Fibroblast of lung (primary cell): ENCODE measurements at regions not wholly inside any gene's neighbourhood (a gene's known extent, or its start where the extent isn't known, plus 50 kb on each side); places are given as distances from the start of the nearest gene placed in this dataset.

ENCODE experiments used
- DNase-seq, 2 donors: peaks; one replicate each; pipeline versions ENCODE4 v3.0.0 to v3.0.0-alpha.2; 2010; ENCODE audit warnings: low read depth in 2 of 2
- H2AFZ ChIP-seq: 2 replicates; pipeline ENCODE4 v1.5.1; 2012; ENCODE audit warnings: low read length, control low read depth, inconsistent platforms
- H3K27ac ChIP-seq: 2 replicates; pipeline ENCODE4 v1.5.1; 2011; ENCODE audit warnings: low read length, control low read depth; ENCODE audit not compliant: insufficient read depth
- H3K27me3 ChIP-seq: 2 replicates; pipeline ENCODE4 v1.5.1; 2011; ENCODE audit warnings: mild to moderate bottlenecking, low read length; ENCODE audit not compliant: control insufficient read depth, insufficient read depth
- H3K36me3 ChIP-seq: 2 replicates; pipeline ENCODE4 v1.5.1; 2011; ENCODE audit warnings: low read length; ENCODE audit not compliant: control insufficient read depth, insufficient read depth
- H3K4me1 ChIP-seq: 2 replicates; pipeline ENCODE4 v1.5.1; 2011; ENCODE audit warnings: low read length; ENCODE audit not compliant: control insufficient read depth, insufficient read depth; ENCODE audit errors: extremely low read depth
- H3K4me2 ChIP-seq: 2 replicates; pipeline ENCODE4 v1.5.1; 2011; ENCODE audit warnings: low read length, control low read depth; ENCODE audit not compliant: insufficient read depth; ENCODE audit errors: extremely low read depth
- H3K4me3 ChIP-seq, 4 experiments: fragments of 200-600 bp in 1 of 4; sonication (generic) in 1 of 4; replicated peaks in 1 of 4; 2 replicates each; pipeline ENCODE4 v1.5.1; 2011 to 2016; ENCODE audit warnings: low read length in 4 of 4, low read depth in 3 of 4, mild to moderate bottlenecking in 3 of 4, control low read depth in 2 of 4, inconsistent platforms in 1 of 4, mixed read lengths in 1 of 4; ENCODE audit not compliant: insufficient read depth in 1 of 4; ENCODE audit errors: control extremely low read depth in 1 of 4
- H3K79me2 ChIP-seq: 2 replicates; pipeline ENCODE4 v1.5.1; 2012; ENCODE audit warnings: mild to moderate bottlenecking, low read length, inconsistent platforms; ENCODE audit not compliant: control insufficient read depth, insufficient read depth
- H3K9ac ChIP-seq: 2 replicates; pipeline ENCODE4 v1.5.1; 2011; ENCODE audit warnings: mild to moderate bottlenecking, low read length, control low read depth; ENCODE audit not compliant: insufficient read depth
- H3K9me3 ChIP-seq: 2 replicates; pipeline ENCODE4 v1.5.1; 2012; ENCODE audit warnings: low read depth, low read length; ENCODE audit not compliant: control insufficient read depth, insufficient read depth
- H4K20me1 ChIP-seq: 2 replicates; pipeline ENCODE4 v1.5.1; 2011; ENCODE audit warnings: low read length; ENCODE audit not compliant: control insufficient read depth, insufficient read depth; ENCODE audit errors: extremely low read depth
- CTCF ChIP-seq, 2 donors: IDR thresholded peaks in 1 of 2; conservative IDR thresholded peaks in 1 of 2; 1 replicate in 1 of 2; 2 replicates in 1 of 2; pipeline ENCODE4 v1.5.1; 2011 to 2012; ENCODE audit warnings: low read length in 2 of 2, control low read depth in 1 of 2, inconsistent platforms in 1 of 2, low read depth in 1 of 2, mild to moderate bottlenecking in 1 of 2
- EZH2 ChIP-seq: IDR thresholded peaks from 2 replicates; pipeline ENCODE4 v1.5.1; 2012; ENCODE audit warnings: low read length, control low read depth, mild to moderate bottlenecking; ENCODE audit errors: missing control alignments

GRCh38 chr10:118237930-118238329, 104.2 kb downstream of the FAM204A start:
- Histone ChIP-seq H3K9me3 (no peaks in the 10 kb centered on the region), H3K9ac (no peak overlapping the region), H3K27me3 (peaks cover 4% of the 10 kb centered on the region), H3K4me1 (no peaks in the 10 kb centered on the region), H3K4me2 (no peak overlapping the region), H3K36me3 (no peaks in the 10 kb centered on the region), H2AFZ (no peak overlapping the region), H3K4me3 (no peak overlapping the region), H3K79me2 (no peaks in the 10 kb centered on the region), H3K27ac (no peak overlapping the region), H4K20me1 (no peaks in the 10 kb centered on the region)
- TF ChIP-seq CTCF (conservative IDR thresholded peaks at IDR 0.05 in 1 of 2, IDR thresholded peaks at IDR 0.05 in 1 of 2; ENCODE audit: low read depth in 1 of 2, low read length in 2 of 2) (no peak), EZH2 (no peak)
- no peak for DNase-seq

- no peaks in the 10 kb centered on the region for H3K36me3 ChIP-seq
- H3K27me3 ChIP-seq = no peaks in the 10 kb centered on the region
- H3K4me1 ChIP-seq = no peaks in the 10 kb centered on the region
- no peak overlapping the region for H3K27ac ChIP-seq
- DNase-seq = no peak
- no peak overlapping the region for H2AFZ ChIP-seq
- no peaks in the 10 kb centered on the region for H3K9me3 ChIP-seq
- H3K4me2 ChIP-seq = no peak overlapping the region
- no peak overlapping the region for H3K4me3 ChIP-seq
- TF ChIP-seq EZH2 (no peak), CTCF (conservative IDR thresholded peaks at IDR 0.05 in 1 of 2, IDR thresholded peaks at IDR 0.05 in 1 of 2; ENCODE audit: low read depth in 1 of 2, low read length in 2 of 2) (no peak)
- no peak overlapping the region for H3K9ac ChIP-seq
- no peaks in the 10 kb centered on the region for H4K20me1 ChIP-seq
- no peaks in the 10 kb centered on the region for H3K79me2 ChIP-seq
Measured at GRCh38 chr10:118234683-118235082, 107.4 kb downstream of the FAM204A start.

GRCh38 chr10:118220346-118220850, 121.7 kb downstream of the FAM204A start:
- H3K27ac ChIP-seq = no peak overlapping the region
- DNase-seq = no peak
- no peaks in the 10 kb centered on the region for H3K27me3 ChIP-seq
- H3K36me3 ChIP-seq = no peaks in the 10 kb centered on the region
- no peaks in the 10 kb centered on the region for H3K79me2 ChIP-seq
- H4K20me1 ChIP-seq = no peaks in the 10 kb centered on the region
- no peak overlapping the region for H3K4me3 ChIP-seq
- H3K4me2 ChIP-seq = no peak overlapping the region
- H3K9me3 ChIP-seq = no peaks in the 10 kb centered on the region
- no peak overlapping the region for H3K9ac ChIP-seq
- TF ChIP-seq CTCF (conservative IDR thresholded peaks at IDR 0.05 in 1 of 2, IDR thresholded peaks at IDR 0.05 in 1 of 2; ENCODE audit: low read depth in 1 of 2, low read length in 2 of 2) = no peak
- TF ChIP-seq EZH2 = no peak
- no peak overlapping the region for H2AFZ ChIP-seq
- H3K4me1 ChIP-seq = no peaks in the 10 kb centered on the region
